ENCODE measurements at regions not wholly inside any gene's neighbourhood (a gene's known extent, or its start where the extent isn't known, plus 50 kb on each side); places are given as distances from the start of the nearest gene placed in this dataset.

- Histone ChIP-seq H4K91ac (ENCODE audit: insufficient read depth, low read depth, low read length) (no peak overlapping the region), H3K14ac (replicated peaks; ENCODE audit: low read depth, low read length) (no peak overlapping the region), H3K9me1 (ENCODE audit: insufficient read depth, low read length) (no peaks in the 10 kb centered on the region), H2AFZ (replicated peaks; ENCODE audit: low read length, poor library complexity) (no peak overlapping the region), H2BK20ac (ENCODE audit: low read depth, low read length) (no peak overlapping the region), H4K20me1 (ENCODE audit: insufficient read depth, low read length) (no peaks in the 10 kb centered on the region), H3K27ac (ENCODE audit: insufficient read depth, low read length) (no peak overlapping the region), H2BK5ac (ENCODE audit: low read depth, low read length, poor library complexity, severe bottlenecking) (no peak overlapping the region), H3K9ac (ENCODE audit: low read depth, low read length) (no peak overlapping the region), H3K27me3 (ENCODE audit: control insufficient read depth, insufficient read depth, low read length) (no peaks in the 10 kb centered on the region), H3K23ac (ENCODE audit: low read depth, low read length) (no peak overlapping the region), H3K56ac (ENCODE audit: extremely low read depth, insufficient read depth, low read length) (no peak overlapping the region), H3K18ac (ENCODE audit: low read depth, low read length) (no peak overlapping the region), H3K4me1 (ENCODE audit: control insufficient read depth, insufficient read depth, low read length) (no peaks in the 10 kb centered on the region), H3K4me2 (ENCODE audit: low read depth, low read length) (no peak overlapping the region), H3K4me3 (ENCODE audit: insufficient read depth, low read depth, low read length) (no peak overlapping the region), H3K36me3 (ENCODE audit: control insufficient read depth, insufficient read depth, low read length) (no peaks in the 10 kb centered on the region), H3K79me1 (ENCODE audit: low read depth in 1 of 2, low read length in 2 of 2) (no peaks in the 10 kb centered on the region), H2AK9ac (replicated peaks; ENCODE audit: low read depth, low read length, poor library complexity) (no peak overlapping the region), H2BK15ac (ENCODE audit: low read depth, low read length) (no peak overlapping the region), H2AK5ac (ENCODE audit: low read depth, low read length) (no peak overlapping the region), H2BK120ac (ENCODE audit: low read depth, low read length) (no peak overlapping the region), H3K4ac (ENCODE audit: low read depth, low read length) (no peak overlapping the region), H4K8ac (ENCODE audit: low read depth in 2 of 2, low read length in 2 of 2) (no peak overlapping the region), H3K9me3 (ENCODE audit: control insufficient read depth, insufficient read depth, low read length) (no peaks in the 10 kb centered on the region), H4K5ac (ENCODE audit: low read depth, low read length) (no peak overlapping the region)
- ChIA-PET CTCF (no interaction called here), POLR2A (ENCODE audit: unreplicated experiment) (no interaction called here)
- no TSS peak for BruUV-seq (replicated peaks)
- ATAC-seq (ENCODE audit: low read depth) (no peak), DNase-seq (no peak)
- intact Hi-C loops (cut with micrococcal nuclease) (no loop called here), dilution Hi-C loops (cut with HindIII; ENCODE audit: low sequenced_read_pairs, unreplicated experiment) (no loop called here), in situ Hi-C loops (cut with MboI; ENCODE audit: low sequenced_read_pairs) (no loop called here)
- TF ChIP-seq MAZ (IDR thresholded peaks at IDR 0.05; ENCODE audit: borderline replicate concordance, low read depth, low read length): no peak
- TF ChIP-seq FOS (IDR thresholded peaks at IDR 0.05; ENCODE audit: low read depth, low read length): no peak
- TF ChIP-seq, protein P1, sequence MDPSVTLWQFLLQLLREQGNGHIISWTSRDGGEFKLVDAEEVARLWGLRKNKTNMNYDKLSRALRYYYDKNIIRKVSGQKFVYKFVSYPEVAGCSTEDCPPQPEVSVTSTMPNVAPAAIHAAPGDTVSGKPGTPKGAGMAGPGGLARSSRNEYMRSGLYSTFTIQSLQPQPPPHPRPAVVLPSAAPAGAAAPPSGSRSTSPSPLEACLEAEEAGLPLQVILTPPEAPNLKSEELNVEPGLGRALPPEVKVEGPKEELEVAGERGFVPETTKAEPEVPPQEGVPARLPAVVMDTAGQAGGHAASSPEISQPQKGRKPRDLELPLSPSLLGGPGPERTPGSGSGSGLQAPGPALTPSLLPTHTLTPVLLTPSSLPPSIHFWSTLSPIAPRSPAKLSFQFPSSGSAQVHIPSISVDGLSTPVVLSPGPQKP (IDR thresholded peaks at IDR 0.05; ENCODE audit: borderline replicate concordance, low read depth, low read length): no peak
- no peak for TF ChIP-seq CEBPB (IDR thresholded peaks at IDR 0.05; ENCODE audit: low read depth, low read length)
- no peak for TF ChIP-seq BHLHE40 (IDR thresholded peaks at IDR 0.05; ENCODE audit: low read depth, low read length)
- no peak for TF ChIP-seq MXI1 (IDR thresholded peaks at IDR 0.05; ENCODE audit: borderline replicate concordance, low read depth, low read length)
- no peak for TF ChIP-seq NFE2L2 (IDR thresholded peaks at IDR 0.05; ENCODE audit: low read depth, low read length)
- no peak for TF ChIP-seq SMC3 (IDR thresholded peaks at IDR 0.05; ENCODE audit: low read depth, low read length)
- TF ChIP-seq, protein P2, sequence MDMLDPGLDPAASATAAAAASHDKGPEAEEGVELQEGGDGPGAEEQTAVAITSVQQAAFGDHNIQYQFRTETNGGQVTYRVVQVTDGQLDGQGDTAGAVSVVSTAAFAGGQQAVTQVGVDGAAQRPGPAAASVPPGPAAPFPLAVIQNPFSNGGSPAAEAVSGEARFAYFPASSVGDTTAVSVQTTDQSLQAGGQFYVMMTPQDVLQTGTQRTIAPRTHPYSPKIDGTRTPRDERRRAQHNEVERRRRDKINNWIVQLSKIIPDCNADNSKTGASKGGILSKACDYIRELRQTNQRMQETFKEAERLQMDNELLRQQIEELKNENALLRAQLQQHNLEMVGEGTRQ (IDR thresholded peaks at IDR 0.05; ENCODE audit: low read depth, low read length): no peak
- TF ChIP-seq, protein P3, sequence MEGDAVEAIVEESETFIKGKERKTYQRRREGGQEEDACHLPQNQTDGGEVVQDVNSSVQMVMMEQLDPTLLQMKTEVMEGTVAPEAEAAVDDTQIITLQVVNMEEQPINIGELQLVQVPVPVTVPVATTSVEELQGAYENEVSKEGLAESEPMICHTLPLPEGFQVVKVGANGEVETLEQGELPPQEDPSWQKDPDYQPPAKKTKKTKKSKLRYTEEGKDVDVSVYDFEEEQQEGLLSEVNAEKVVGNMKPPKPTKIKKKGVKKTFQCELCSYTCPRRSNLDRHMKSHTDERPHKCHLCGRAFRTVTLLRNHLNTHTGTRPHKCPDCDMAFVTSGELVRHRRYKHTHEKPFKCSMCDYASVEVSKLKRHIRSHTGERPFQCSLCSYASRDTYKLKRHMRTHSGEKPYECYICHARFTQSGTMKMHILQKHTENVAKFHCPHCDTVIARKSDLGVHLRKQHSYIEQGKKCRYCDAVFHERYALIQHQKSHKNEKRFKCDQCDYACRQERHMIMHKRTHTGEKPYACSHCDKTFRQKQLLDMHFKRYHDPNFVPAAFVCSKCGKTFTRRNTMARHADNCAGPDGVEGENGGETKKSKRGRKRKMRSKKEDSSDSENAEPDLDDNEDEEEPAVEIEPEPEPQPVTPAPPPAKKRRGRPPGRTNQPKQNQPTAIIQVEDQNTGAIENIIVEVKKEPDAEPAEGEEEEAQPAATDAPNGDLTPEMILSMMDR (conservative IDR thresholded peaks at IDR 0.05; ENCODE audit: low read depth, low read length): no peak
- WGBS, 2 experiments (ENCODE audit: extremely low coverage in 2 of 2, insufficient read length in 1 of 2): no CpG with 5 or more reads among the region's 3 CpGs
Measured at GRCh38 chrX:142711796-142712290, 313.9 kb upstream of the SPANXN4 start.

All from IMR-90 (cell line).